ENCODE measurements at regions not wholly inside any gene's neighbourhood (a gene's known extent, or its start where the extent isn't known, plus 50 kb on each side); places are given as distances from the start of the nearest gene placed in this dataset.

- no peak for DNase-seq (ENCODE audit: low spot score)
- no peak for ATAC-seq (ENCODE audit: low read depth)
- Histone ChIP-seq H3K4me1 (ENCODE audit: insufficient read depth, poor library complexity, severe bottlenecking) (no peaks in the 10 kb centered on the region), H3K36me3 (ENCODE audit: low read depth) (no peaks in the 10 kb centered on the region), H3K27me3 (ENCODE audit: insufficient read depth, poor library complexity, severe bottlenecking) (no peaks in the 10 kb centered on the region), H3K9me3 (ENCODE audit: severe bottlenecking) (no peaks in the 10 kb centered on the region), H3K4me3 (ENCODE audit: severe bottlenecking) (no peak overlapping the region), H3K27ac (ENCODE audit: poor library complexity, severe bottlenecking) (no peak overlapping the region)
- TF ChIP-seq CTCF (IDR thresholded peaks at IDR 0.05; ENCODE audit: poor library complexity, severe bottlenecking) = no peak
These were observed 368.9 kb upstream of the C16orf82 start for GRCh38 chr16:26697807-26698206.

GRCh38 chr16:26700250-26700649 lies 366.5 kb upstream of the C16orf82 start:
- H3K27me3 ChIP-seq (ENCODE audit: insufficient read depth, poor library complexity, severe bottlenecking) = no peaks in the 10 kb centered on the region
- H3K4me3 ChIP-seq (ENCODE audit: severe bottlenecking) = no peak overlapping the region
- ATAC-seq (ENCODE audit: low read depth) (no peak), DNase-seq (ENCODE audit: low spot score) (no peak)
- no peak for TF ChIP-seq CTCF (IDR thresholded peaks at IDR 0.05; ENCODE audit: poor library complexity, severe bottlenecking)
- H3K36me3 ChIP-seq (ENCODE audit: low read depth) = no peaks in the 10 kb centered on the region
- H3K27ac ChIP-seq (ENCODE audit: poor library complexity, severe bottlenecking) = no peak overlapping the region
- no peaks in the 10 kb centered on the region for H3K4me1 ChIP-seq (ENCODE audit: insufficient read depth, poor library complexity, severe bottlenecking)
- H3K9me3 ChIP-seq (ENCODE audit: severe bottlenecking) = no peaks in the 10 kb centered on the region

GRCh38 chr16:26701243-26701886 lies 365.4 kb upstream of the C16orf82 start:
- no peaks in the 10 kb centered on the region for H3K9me3 ChIP-seq (ENCODE audit: severe bottlenecking)
- H3K27me3 ChIP-seq (ENCODE audit: insufficient read depth, poor library complexity, severe bottlenecking) = no peaks in the 10 kb centered on the region
- no peak for DNase-seq (ENCODE audit: low spot score)
- H3K36me3 ChIP-seq (ENCODE audit: low read depth) = no peaks in the 10 kb centered on the region
- TF ChIP-seq CTCF (IDR thresholded peaks at IDR 0.05; ENCODE audit: poor library complexity, severe bottlenecking) = no peak
- H3K4me1 ChIP-seq (ENCODE audit: insufficient read depth, poor library complexity, severe bottlenecking) = no peaks in the 10 kb centered on the region
- ATAC-seq (ENCODE audit: low read depth) = no peak
- H3K27ac ChIP-seq (ENCODE audit: poor library complexity, severe bottlenecking) = no peak overlapping the region
- no peak overlapping the region for H3K4me3 ChIP-seq (ENCODE audit: severe bottlenecking)

GRCh38 chr16:26705346-26705745 lies 361.4 kb upstream of the C16orf82 start:
- no peak overlapping the region for H3K4me3 ChIP-seq (ENCODE audit: severe bottlenecking)
- H3K4me1 ChIP-seq (ENCODE audit: insufficient read depth, poor library complexity, severe bottlenecking) = no peaks in the 10 kb centered on the region

More at GRCh38 chr16:26705346-26705745, 361.4 kb upstream of the C16orf82 start:
- no peak for DNase-seq (ENCODE audit: low spot score)
- Histone ChIP-seq H3K27me3 (ENCODE audit: insufficient read depth, poor library complexity, severe bottlenecking) (no peaks in the 10 kb centered on the region), H3K36me3 (ENCODE audit: low read depth) (no peaks in the 10 kb centered on the region), H3K9me3 (ENCODE audit: severe bottlenecking) (no peaks in the 10 kb centered on the region), H3K27ac (ENCODE audit: poor library complexity, severe bottlenecking) (no peak overlapping the region)
- TF ChIP-seq CTCF (IDR thresholded peaks at IDR 0.05; ENCODE audit: poor library complexity, severe bottlenecking) = no peak
- ATAC-seq (ENCODE audit: low read depth) = no peak

Measured in RWPE2 (cell line).